Transverse colon (tissue), 4 donors: ENCODE measurements at regions not wholly inside any gene's neighbourhood (a gene's known extent, or its start where the extent isn't known, plus 50 kb on each side); places are given as distances from the start of the nearest gene placed in this dataset.

ENCODE experiments used
- CTCF ChIP-seq, 5 experiments: fragments of 200-600 bp in 3 of 5; fragments of 450-650 bp in 2 of 5; sonication (generic) in 3 of 5; IDR thresholded peaks; 1 replicate in 2 of 5; 2 replicates in 3 of 5; pipeline ENCODE4 v1.5.1; 2016 to 2017; ENCODE audit warnings: antibody characterized with exemption in 5 of 5, inconsistent platforms in 3 of 5, mild to moderate bottlenecking in 2 of 5, moderate library complexity in 1 of 5
- EP300 ChIP-seq: sonication (generic); formaldehyde crosslinking; IDR thresholded peaks from one replicate; pipeline ENCODE4 v1.6.1; 2017; ENCODE audit warnings: antibody characterized with exemption, low read depth
- POLR2A ChIP-seq: fragments of 450-650 bp; IDR thresholded peaks from one replicate; pipeline ENCODE4 v1.6.1; 2016; ENCODE audit warnings: antibody characterized with exemption, mild to moderate bottlenecking, moderate library complexity
- POLR2AphosphoS5 ChIP-seq, 3 donors: sonication (generic); formaldehyde crosslinking; IDR thresholded peaks; one replicate each; pipeline ENCODE4 v1.6.1; 2016; ENCODE audit warnings: antibody characterized with exemption in 3 of 3

DNA sequence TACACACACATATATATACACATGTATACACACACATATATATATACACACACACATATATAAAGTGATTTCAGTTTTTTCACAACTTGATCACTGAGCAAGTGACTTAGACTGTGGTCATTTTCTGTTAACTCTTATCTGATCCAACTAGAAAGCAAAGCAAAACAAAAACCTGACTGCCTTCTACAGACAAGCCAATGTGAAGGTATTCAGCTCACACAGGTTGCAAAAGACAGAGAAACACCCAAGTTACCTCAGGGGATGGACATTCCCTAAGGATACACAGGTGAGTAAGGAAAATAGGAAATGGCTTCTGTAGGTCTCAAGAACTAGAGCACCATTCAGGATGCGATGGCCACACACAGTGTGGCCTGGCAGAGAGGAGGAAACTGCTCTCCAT is 58.4 kb upstream of the IER3 start:
- TF ChIP-seq CTCF (IDR thresholded peaks at IDR 0.05): no peak
- no peak for TF ChIP-seq POLR2AphosphoS5 (IDR thresholded peaks at IDR 0.05)
- no peak for TF ChIP-seq POLR2A
- no peak for TF ChIP-seq EP300
